ENCODE measurements at regions not wholly inside any gene's neighbourhood (a gene's known extent, or its start where the extent isn't known, plus 50 kb on each side); places are given as distances from the start of the nearest gene placed in this dataset.

DNA sequence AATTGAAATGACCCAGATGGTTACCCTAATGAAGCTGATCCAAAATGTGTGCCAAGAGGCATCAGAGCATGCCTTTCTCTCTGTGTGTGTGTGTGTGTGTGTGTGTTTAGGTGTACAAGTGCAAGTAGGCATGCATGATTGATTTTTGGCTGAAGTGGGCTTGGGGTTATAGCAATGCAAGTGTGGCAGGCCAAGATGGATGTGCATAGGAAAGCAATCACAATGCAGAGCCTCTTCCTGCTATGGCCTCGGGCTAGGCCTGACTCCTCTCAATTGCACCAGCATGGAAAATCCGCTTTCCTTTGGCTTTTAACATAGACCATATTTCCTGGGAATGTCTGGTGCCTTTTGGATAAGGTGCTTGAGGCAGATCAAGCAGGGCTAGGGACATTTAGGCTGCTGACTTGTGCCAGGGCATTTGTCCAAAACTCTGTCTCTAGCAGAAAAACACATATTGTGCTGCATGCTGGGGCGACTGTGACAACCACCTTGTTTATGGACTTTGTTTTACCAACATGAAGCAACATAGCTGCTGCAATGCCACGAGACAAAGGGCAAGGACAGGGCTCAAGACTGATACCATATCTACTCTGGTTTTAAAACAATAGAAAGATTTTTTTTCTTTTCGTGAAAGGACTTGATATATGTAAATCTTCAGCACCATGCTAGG lies 395.7 kb downstream of the RAPGEF2 start:
- no peak for DNase-seq (ENCODE audit: low read depth in 4 of 4, low spot score in 1 of 4)

DNA sequence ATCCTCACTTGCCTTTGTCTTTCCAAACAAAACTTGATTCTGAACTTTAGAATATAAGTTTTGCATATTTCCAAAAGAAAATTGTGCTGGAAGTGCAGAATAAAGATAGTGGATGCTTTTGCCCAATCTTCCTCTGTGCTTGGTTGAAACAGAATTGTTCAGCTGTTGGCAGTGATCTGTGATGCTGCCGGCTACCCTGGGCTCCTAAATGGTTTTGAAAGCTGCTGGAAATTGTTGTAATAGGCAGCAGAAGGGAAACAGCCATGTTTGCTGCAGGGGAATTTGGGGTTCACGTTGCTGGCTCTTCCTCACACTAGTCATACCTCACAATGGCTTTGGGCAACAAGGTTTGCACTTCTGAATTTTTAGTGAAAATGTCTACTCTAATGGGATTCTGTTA lies 398.0 kb downstream of the RAPGEF2 start:
- DNase-seq (ENCODE audit: low read depth in 4 of 4, low spot score in 1 of 4), result no peak

DNA sequence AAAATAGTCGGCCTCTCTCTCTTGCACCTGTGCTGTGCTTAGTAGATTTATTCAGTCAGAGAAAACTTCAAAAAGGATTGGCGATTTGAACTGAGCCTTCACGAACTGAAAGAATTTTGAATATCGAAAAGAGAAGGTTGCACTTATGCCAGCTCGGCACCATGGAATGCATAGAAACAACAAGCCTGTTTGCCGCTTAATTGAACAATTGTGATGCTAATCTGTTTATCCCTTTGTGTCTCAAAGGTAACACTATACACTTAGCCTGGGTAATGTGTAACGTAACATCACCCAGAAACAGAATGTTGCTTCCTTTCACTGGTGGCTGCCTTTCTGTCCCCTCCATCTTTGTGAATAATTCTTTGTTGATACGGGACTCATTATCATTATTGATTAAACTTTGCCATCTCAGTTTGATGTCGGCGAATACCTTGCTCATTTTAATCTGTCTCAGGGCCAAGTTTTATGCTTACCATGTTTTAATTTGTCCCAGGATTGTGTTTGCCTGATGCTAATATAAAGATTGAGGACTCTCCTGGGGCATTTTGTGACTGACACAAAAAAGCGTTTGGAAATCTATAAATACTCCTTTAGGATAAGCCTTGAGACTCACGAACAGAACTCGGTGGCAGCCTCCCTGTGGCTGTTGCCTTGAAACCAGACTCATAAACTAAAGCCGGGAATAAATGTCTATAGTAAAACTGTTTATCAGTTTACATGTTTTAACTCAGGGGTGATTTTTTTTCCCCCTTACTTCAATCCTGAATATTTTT lies 400.5 kb downstream of the RAPGEF2 start:
- no peak for DNase-seq (ENCODE audit: low read depth in 4 of 4, low spot score in 1 of 4)

DNA sequence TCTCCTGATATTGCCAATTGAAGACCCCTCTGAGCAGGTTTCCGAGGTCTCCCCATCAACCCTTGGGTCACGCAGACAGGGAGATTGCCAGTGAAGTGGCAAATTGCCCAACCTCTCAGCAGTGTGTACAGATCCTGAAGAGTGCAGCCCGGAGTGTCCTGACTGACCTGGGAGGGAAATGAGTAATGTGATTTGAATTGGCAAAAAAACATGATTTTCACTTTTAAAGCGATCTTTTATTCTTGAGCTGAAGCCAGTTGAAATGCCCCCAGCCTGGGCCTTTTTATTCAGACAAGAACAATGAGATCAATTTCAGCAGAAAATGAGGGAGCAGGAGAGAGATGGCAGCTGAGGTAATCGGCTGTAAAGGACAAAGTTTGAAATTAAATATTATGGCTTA lies 401.8 kb downstream of the RAPGEF2 start:
- no peak for DNase-seq (ENCODE audit: low read depth in 4 of 4, low spot score in 1 of 4)

DNA sequence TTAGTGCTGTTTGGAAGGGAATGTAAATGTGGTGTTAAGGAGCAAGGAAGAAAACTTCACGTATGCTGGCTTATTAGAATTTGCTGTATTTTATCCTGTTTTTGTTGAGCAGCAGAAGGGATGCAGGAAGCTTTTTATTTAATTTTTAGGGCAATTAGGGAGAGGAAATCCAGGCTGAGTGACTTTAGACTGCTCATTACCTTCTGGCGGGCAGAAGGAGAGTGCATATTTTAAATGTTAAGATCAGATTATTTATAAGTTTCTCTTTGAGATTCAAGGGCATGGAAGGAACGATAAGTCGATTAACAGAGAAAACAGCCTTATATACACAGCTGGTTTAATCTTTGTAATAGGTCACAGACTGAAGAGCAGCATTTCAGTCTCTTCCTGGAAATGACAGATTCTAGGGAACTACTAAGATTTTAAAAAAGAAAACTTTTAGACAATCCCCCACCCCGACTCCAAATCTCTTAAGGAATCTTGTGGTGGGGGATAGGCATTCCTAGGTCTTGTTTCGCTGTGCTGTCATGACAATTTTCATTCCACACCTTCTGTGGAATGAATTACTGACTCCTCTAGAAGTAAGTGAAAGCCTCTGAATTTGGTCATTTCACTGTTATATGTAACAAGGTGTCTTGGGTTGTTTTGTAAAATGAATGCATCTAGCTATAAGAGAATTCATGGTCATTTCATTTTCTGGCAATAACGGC lies 402.5 kb downstream of the RAPGEF2 start:
- DNase-seq (ENCODE audit: low read depth in 4 of 4, low spot score in 1 of 4), result no peak

DNA sequence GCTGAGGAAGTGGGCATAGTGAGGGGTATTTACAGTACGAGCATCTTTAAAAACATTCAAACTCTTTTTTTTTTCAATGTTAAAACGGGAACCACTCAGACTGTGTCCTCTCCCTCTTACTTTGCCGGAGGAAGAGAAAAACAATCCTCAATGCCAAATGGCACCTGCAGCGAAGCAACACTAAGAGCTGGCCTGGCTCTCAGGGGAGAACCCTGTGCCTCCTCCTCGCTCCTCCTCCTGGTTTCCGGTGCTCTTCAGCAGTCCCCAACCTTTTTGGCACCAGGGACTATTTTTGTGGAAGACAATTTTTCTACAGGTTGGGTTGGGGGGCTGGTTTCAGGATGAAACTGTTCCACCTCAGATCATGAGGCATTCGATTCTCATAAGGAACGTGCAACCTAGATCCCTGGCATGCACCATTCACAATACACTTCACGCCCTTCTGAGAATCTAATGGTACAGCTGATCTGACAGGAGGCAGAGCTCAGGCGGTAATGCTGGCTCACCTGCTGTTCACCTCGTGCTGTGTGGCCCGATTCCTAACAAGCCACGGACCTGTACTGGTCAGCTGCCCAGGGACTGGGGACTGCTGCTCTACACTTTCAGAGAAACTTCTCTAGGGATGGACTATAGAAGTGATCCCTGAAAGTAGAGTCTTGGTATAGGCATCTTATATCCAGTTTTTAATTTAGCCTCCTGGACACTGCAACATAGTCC lies 404.1 kb downstream of the RAPGEF2 start:
- no peak for DNase-seq (ENCODE audit: low read depth in 4 of 4, low spot score in 1 of 4)

DNA sequence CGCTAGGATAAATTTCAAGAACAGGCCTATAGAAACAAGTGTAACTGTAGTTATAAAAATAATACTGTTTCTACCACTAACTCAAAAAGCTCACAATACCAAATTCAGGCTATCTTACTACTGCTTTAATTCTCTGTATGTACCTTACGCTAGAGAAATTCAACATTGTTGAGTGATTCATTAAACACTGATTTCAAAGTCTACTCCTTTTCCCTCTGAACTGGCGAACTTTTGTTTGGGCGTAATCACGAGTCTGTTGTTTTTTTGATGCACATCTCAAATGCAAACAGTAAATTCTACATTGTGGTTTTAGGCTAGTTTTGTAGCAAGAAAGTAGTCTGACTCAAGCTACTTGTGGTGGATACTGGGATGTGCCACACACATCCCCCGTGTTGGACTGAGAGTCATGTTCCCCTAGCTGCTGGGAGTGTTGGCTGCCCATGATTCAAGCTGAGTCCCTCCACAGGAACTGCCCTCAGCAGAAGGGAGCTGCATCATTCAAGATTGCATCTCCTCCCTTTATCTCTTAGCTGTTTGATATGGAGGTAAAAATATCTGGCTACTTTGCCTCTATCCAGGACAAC lies 406.1 kb downstream of the RAPGEF2 start:
- DNase-seq (ENCODE audit: low read depth in 4 of 4, low spot score in 1 of 4), result no peak

DNA sequence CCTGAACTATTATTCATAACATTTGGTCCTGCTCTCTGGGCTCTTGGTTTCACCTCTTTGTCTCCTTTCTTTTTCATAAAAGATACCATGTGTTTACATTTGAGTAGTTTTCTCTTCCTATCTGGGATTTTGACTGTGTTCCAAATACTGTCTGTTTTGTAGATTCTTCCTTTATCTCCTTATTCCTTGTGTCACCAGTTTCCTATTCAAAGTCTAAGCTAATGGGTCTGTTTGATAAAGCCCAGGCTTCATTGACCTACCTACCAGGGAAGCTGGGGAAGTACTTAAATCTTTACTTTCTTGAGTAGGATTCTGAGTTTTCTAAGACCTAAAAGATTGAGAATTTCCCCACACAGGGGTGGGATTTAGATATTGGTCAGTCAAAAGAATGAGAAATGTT lies 409.5 kb downstream of the RAPGEF2 start:
- DNase-seq (ENCODE audit: low read depth in 4 of 4, low spot score in 1 of 4), result no peak

DNA sequence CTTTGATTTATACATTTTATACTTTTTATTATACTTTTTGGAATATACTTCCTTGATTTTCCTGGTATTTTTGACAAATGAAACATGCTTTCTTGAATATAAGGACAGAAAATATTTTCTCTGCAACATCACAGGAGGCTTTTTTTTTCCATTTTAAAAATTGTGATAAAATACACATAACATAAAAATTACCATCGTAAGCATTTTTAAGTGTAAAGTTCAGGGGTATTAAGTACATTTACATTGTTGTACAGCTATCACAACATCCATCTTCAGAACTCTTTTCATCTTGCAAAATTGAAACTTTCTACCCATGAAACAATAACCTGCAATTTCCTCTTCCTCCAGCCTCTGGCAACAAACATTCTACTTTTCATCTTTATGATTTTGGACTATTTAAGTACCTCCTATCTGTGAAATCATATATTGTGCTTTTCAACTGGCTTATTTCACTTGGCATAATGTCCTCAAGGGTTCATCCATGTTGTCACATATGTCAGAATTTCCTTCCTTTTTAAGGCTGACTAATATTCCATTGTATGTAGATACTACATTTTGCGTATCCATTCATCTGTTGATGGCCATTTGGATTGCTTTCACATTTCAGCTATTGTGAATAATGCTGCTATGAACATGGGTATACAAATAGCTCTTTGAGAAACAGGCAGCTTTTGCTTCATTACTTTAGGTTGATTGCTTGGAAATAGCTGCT lies 412.6 kb downstream of the RAPGEF2 start:
- DNase-seq (ENCODE audit: low read depth in 4 of 4, low spot score in 1 of 4), result no peak

DNA sequence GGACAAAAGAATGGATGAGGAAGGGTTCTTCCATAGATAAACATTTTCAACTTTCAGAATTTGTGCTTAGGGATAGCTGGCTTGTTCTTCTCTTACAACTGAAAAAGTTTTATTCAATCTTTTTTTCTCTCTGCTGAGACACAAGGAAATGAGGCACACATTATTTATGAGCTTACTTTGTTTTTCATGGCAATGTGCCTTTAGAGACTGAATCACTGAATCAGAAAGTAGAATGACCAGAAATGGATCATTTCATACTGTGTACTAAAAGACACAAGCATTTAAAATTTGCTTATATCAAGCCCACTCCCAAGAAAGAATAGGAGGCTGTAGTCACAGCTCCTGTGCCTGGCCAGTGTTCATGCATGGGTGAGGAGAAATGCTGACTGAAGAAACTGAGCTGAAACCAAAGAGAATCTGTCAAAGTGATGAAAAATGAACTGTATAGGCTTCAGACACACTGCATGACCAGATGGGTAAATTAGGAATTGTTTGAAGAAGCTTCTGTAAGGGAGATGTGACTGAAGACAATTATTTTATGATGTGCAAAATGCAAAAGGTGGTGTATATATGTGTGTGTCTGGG lies 413.8 kb downstream of the RAPGEF2 start:
- DNase-seq (ENCODE audit: low read depth in 4 of 4, low spot score in 1 of 4), result no peak

DNA sequence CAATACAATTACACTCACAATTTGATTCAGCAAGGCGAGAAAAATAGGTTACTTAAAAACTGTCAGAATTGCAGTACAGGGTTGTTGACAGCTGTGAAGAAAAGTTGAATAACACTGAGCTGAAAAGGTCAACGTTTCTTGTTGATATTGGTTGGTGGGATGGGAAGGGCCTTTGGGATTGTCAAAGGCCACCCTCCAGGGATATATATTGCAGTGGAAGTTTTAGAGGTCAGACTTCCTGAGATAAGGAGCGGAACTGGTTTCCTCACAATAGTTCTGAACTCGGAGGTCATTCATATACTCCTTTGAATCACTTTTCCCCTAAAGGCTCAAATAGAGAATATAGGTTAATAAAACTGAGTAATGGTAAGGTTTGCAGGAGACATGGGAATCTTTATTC lies 417.2 kb downstream of the RAPGEF2 start:
- no peak for DNase-seq (ENCODE audit: low read depth in 4 of 4, low spot score in 1 of 4)

DNA sequence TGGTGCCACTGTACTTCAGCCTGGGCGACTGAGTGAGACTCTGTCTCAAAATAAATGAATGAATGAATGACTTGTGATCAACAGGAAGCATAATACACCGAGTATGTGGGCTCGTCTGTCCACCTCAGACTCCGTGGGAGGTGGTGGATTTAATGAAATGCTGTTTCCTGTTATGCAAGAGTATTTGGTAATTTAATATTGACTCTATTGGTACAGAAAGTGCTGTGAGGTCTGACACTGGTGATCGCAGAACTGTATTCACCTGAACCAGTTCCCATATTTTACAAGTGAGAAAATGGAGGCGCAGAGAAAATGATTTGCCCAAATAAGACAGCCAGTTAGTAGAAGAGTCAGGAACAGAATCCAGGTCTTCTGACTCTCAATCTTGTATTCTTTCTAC lies 423.3 kb downstream of the RAPGEF2 start:
- no peak for DNase-seq (ENCODE audit: low read depth in 4 of 4, low spot score in 1 of 4)

DNA sequence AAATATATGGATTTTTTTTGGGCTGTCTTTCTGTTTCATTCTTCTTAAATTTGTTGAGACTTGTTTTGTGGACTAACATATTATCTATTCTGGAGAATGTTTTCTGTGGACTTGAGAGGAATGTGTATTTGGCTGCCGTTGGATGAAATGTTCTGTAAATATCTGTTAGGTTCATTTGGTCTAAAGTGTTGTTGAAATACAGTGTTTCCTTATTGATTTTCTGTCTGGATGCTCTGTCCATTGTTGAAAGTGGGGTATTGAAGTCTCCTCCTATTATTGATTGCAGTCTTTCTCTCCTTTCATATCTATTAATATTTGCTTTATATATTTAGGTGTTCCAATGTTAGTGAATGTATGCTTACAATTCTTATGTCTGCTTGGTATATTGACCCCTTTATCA lies 431.8 kb downstream of the RAPGEF2 start:
- no peak for DNase-seq (ENCODE audit: low read depth in 4 of 4, low spot score in 1 of 4)

DNA sequence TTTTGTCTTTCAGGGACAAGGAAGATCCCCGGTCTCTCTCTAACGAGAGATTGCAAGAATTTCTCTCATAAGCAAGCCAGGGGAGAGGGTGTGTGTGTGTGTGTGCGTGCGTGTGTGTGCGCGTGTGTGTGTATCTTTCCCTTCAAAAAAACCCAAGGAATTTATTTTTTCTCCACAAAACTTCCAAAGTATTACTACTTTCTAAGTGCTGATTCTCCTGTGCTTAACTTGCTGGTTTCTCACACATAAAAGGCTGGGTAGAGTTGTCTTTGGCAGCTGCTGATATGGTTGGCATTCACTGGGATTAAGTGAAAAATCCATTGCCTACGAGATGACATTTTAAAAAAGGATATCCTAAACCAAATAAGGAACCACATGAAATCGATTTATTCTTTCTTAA lies 435.7 kb downstream of the RAPGEF2 start:
- no peak for DNase-seq (ENCODE audit: low read depth in 4 of 4, low spot score in 1 of 4)

DNA sequence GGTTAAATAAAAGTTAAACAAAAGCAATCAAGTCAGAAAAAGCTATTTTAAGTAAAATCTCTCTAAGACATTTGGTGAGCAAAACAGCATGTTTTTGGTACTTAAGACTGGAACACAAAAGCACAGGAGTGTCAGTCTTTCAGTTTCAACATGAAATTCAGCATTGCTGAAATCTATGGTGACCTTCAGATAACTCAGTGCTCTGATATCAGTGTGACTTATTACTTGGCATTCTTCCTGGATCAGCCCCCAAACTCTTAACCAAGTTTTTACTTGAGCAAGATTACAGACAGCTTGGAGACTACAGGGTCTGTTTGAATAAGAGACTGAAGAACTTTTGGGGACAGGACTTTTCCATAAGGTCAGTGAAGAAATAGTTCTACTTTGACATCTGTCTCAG lies 437.2 kb downstream of the RAPGEF2 start:
- no peak for DNase-seq (ENCODE audit: low read depth in 4 of 4, low spot score in 1 of 4)

DNA sequence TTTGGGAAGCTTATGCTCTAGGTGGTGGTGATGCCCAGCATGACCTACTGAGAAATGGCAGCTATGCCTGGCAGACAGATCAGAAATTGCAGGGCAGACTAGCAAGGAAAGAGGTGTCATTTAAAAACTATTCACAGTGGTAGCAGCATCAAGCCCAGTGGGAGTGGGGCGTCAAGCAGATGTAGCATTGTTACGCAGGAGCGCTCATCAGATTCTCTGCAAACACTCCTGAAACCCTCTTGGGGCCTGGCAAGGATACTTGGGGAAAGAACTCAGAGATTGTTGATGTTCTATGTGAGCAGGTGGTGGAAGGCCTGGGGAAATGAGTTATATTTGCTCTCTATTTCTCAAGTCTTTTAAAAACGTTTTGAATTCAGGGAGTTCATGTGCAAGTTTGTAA lies 437.6 kb downstream of the RAPGEF2 start:
- DNase-seq (ENCODE audit: low read depth in 4 of 4, low spot score in 1 of 4), result no peak

DNA sequence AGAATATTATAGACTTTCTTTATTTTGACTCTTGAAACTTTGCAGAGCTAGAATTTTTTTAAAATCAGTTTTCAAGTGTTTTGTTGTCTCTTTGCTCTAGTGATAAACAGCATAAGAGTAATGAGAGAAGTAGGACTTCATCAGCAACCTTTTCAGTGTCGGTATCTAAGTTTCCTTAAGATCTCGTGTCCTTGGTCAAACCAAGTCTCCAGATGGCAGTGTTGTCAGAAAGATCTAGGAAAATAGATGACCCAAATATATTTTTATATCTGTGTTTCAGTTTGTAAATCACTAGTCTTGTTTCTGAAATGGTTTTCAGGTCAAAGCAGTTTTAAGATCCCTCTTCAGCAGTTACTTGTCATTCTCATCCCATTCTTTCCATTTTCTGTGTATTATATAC lies 438.3 kb downstream of the RAPGEF2 start:
- no peak for DNase-seq (ENCODE audit: low read depth in 4 of 4, low spot score in 1 of 4)

DNA sequence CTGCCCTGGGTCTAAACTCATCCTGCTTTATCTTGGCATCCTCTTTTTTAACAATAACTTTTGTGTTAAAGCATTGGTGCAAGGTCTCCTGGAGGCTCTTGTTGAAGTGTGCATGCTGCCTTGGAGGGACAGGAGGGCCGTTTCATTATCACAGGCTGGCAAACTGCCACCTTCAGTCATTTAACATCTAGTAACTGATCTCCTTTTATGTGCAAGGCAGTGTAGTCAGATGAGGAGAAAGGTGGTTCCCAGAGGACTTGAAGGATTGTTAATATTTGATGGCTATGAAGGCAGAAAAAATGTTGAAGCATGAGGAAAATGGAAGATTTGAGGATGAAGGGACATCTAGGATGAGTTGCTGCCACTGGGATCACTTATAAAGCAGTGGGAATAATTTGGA lies 439.4 kb downstream of the RAPGEF2 start:
- no peak for DNase-seq (ENCODE audit: low read depth in 4 of 4, low spot score in 1 of 4)

DNA sequence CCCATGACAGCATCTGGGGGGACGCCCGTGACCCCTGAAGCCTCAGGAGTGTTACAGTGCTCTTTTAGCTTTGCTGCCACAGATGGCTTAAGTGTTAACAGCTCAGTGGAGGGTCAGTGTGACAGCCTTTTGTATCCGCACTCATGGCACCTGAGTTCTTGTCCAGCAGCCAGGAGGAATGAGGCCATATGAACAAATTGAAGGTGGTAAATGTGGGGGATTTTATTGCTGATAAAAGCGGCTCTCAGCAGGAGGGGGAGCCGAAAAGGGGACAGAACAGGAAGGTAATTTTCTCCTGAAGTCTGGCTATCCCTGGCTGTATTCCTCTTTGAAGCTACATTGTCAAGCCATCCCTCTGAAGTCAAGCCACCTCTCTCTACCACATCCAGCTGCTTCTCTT lies 441.0 kb downstream of the RAPGEF2 start:
- no peak for DNase-seq (ENCODE audit: low read depth in 4 of 4, low spot score in 1 of 4)

DNA sequence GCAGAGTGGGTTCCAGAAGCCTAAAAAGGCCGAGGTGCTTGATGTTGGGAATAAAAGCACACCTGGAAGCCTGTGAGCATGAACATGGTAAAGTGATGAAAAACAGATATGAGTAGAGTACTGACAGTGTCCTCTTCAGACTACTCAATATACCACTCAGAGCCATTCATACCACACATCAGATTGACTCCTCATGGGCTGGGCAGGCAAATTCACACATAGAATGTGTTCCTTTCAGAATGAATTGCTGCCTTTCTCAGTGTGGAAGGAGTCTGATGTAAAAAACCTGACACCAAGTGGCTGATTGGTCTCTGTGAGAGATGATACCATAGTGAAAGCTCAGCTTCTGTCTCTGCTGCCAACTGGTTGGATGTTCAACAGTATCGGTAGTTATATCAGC lies 442.7 kb downstream of the RAPGEF2 start:
- DNase-seq (ENCODE audit: low read depth in 4 of 4, low spot score in 1 of 4), result no peak
